ENCODE measurements at regions not wholly inside any gene's neighbourhood (a gene's known extent, or its start where the extent isn't known, plus 50 kb on each side); places are given as distances from the start of the nearest gene placed in this dataset.

- TF ChIP-seq POLR2AphosphoS5 (IDR thresholded peaks at IDR 0.05; ENCODE audit: low read depth, low read length) (no peak), POLR2A (IDR thresholded peaks at IDR 0.05; ENCODE audit: low read depth, low read length) (no peak)
These were observed 63.0 kb upstream of the FZD8 start for GRCh38 chr10:35705051-35705450.

All from GM12892 (cell line).